ENCODE measurements at regions not wholly inside any gene's neighbourhood (a gene's known extent, or its start where the extent isn't known, plus 50 kb on each side); places are given as distances from the start of the nearest gene placed in this dataset.

- H3K4me2 ChIP-seq (ENCODE audit: low read depth, low read length) = no peak overlapping the region
- CTCF ChIA-PET (ENCODE audit: low intra/inter-chr PET ratio, low total read pairs) = no interaction called here
- POLR2A ChIA-PET = no interaction called here
- no peaks in the 10 kb centered on the region for H4K20me1 ChIP-seq (ENCODE audit: insufficient read depth, low read length)
- BruUV-seq (replicated peaks) = no TSS peak
- H3K9ac ChIP-seq (ENCODE audit: insufficient read depth, low read depth, low read length) = no peak overlapping the region
- TF ChIP-seq ZBTB42 (CRISPR knock-in tag; IDR thresholded peaks at IDR 0.05) (no peak), ZNF556 (CRISPR knock-in tag; IDR thresholded peaks at IDR 0.05; ENCODE audit: borderline replicate concordance) (no peak), ZFP1 (CRISPR knock-in tag; IDR thresholded peaks at IDR 0.05) (no peak), MTA1 (CRISPR knock-in tag; IDR thresholded peaks at IDR 0.05; ENCODE audit: borderline replicate concordance) (no peak), ATF6 (CRISPR knock-in tag; conservative IDR thresholded peaks at IDR 0.05) (no peak), ZNF343 (CRISPR knock-in tag; IDR thresholded peaks at IDR 0.05) (no peak), SMARCE1 (IDR thresholded peaks at IDR 0.05; ENCODE audit: borderline replicate concordance) (no peak), ZFP90 (CRISPR knock-in tag; IDR thresholded peaks at IDR 0.05; ENCODE audit: borderline replicate concordance) (no peak), HOXA3 (CRISPR knock-in tag; IDR thresholded peaks at IDR 0.05) (no peak), ZNF737 (CRISPR knock-in tag; IDR thresholded peaks at IDR 0.05; ENCODE audit: borderline replicate concordance) (no peak), ZNF562 (CRISPR knock-in tag; IDR thresholded peaks at IDR 0.05; ENCODE audit: borderline replicate concordance) (no peak), KDM4B (CRISPR knock-in tag; IDR thresholded peaks at IDR 0.05) (no peak), ZNF484 (CRISPR knock-in tag; IDR thresholded peaks at IDR 0.05; ENCODE audit: borderline replicate concordance, low read depth) (no peak), ZNF557 (CRISPR knock-in tag; IDR thresholded peaks at IDR 0.05) (no peak)
- H2AFZ ChIP-seq (ENCODE audit: low read length) = no peak overlapping the region
- ATAC-seq = no peak
- intact Hi-C loops (cut with micrococcal nuclease; ENCODE audit: unreplicated experiment) = no loop called here
- DNase-seq (ENCODE audit: low spot score) = no peak
- H3K9me3 ChIP-seq (ENCODE audit: low read length) = no peaks in the 10 kb centered on the region
- no peaks in the 10 kb centered on the region for H3K4me1 ChIP-seq (ENCODE audit: insufficient read depth, low read length)
- in situ Hi-C loops (cut with HindIII; ENCODE audit: extremely low pct_ligation_motif_present, low pct_unique_long_range_greater_than_20kb) = no loop called here
- no peaks in the 10 kb centered on the region for H3K36me3 ChIP-seq (replicated peaks in 1 of 2; ENCODE audit: control insufficient read depth in 1 of 2, insufficient read depth in 2 of 2, low read length in 2 of 2)
- peaks cover 0 to 7% of the 10 kb centered on the region in 2 experiments; a peak in 2 of 5 replicates for H3K27me3 ChIP-seq (ENCODE audit: control insufficient read depth in 1 of 2, insufficient read depth in 2 of 2, low read length in 2 of 2)
- FAIRE-seq = no peak
- no peak overlapping the region for H3K27ac ChIP-seq (ENCODE audit: extremely low read length, insufficient read depth, low read length)
- H3K4me3 ChIP-seq (replicated peaks in 1 of 3; ENCODE audit: insufficient read depth in 1 of 3, low read depth in 2 of 3, low read length in 3 of 3) = no peak overlapping the region
- no peaks in the 10 kb centered on the region for H3K79me2 ChIP-seq (ENCODE audit: insufficient read depth, low read length)
- WGBS (ENCODE audit: low lambda C conversion rate) = 30% methylated on average over 2 of the region's 13 CpGs
Observed at GRCh38 chr10:131830446-131831130, 70.2 kb upstream of the PPP2R2D start.
